ENCODE measurements at regions not wholly inside any gene's neighbourhood (a gene's known extent, or its start where the extent isn't known, plus 50 kb on each side); places are given as distances from the start of the nearest gene placed in this dataset.

GRCh38 chr20:58129721-58130151 lies 98.7 kb downstream of the ANKRD60 start:
- no TSS peak for BruUV-seq (replicated peaks)
- ChIA-PET POLR2A (no interaction called here), RAD21 (ENCODE audit: low non-redundant PET in 1 of 2, low total read pairs in 2 of 2, uncharacterized antibody in 2 of 2, unreplicated experiment in 2 of 2) (no interaction called here), CTCF (interaction anchor here (1.4 kb wide), 1 partner anchor 11 kb away, joined by 3 read pairs; no protein-coding TSS in a partner anchor)
- Histone ChIP-seq H3K79me2 (ENCODE audit: insufficient read depth, low read length) (no peaks in the 10 kb centered on the region), H3K9ac (ENCODE audit: low read length) (no peak overlapping the region), H3K36me3 (ENCODE audit: control insufficient read depth in 1 of 2, insufficient read depth in 2 of 2, low read length in 2 of 2) (no peaks in the 10 kb centered on the region), H3K4me2 (ENCODE audit: low read length) (no peak overlapping the region), H4K20me1 (ENCODE audit: insufficient read depth) (no peaks in the 10 kb centered on the region; the same call in 1 of the 2 replicates), H3K27me3 (ENCODE audit: insufficient read depth, low read length) (peaks cover 74% of the 10 kb centered on the region), H3K27ac (ENCODE audit: low read depth, low read length) (no peak overlapping the region), H3K9me3 (ENCODE audit: control insufficient read depth in 1 of 2, insufficient read depth in 1 of 2, low read depth in 1 of 2, low read length in 2 of 2) (no peaks in the 10 kb centered on the region), H2AFZ (ENCODE audit: low read depth, low read length, poor library complexity, severe bottlenecking) (no peak overlapping the region), H3K4me1 (ENCODE audit: control insufficient read depth in 1 of 2, insufficient read depth in 2 of 2, low read length in 2 of 2) (peaks cover 12 to 16% of the 10 kb centered on the region in 2 experiments), H3K9me2 (ENCODE audit: insufficient read depth) (no peaks in the 10 kb centered on the region), H3K4me3 (replicated peaks in 1 of 2; ENCODE audit: low read depth in 1 of 2, low read length in 2 of 2) (no peak overlapping the region)
- intact Hi-C loops (cut with micrococcal nuclease), result no loop called here
- TF ChIP-seq TCF7L2 (IDR thresholded peaks at IDR 0.05; ENCODE audit: borderline replicate concordance, extremely low read depth, insufficient read depth, insufficient read length) (no peak), ELF1 (IDR thresholded peaks at IDR 0.05; ENCODE audit: borderline replicate concordance, low read depth) (no peak), SRF (IDR thresholded peaks at IDR 0.05; ENCODE audit: low read depth) (no peak), POLR2A (IDR thresholded peaks at IDR 0.05; ENCODE audit: borderline replicate concordance, extremely low read depth, insufficient read depth, insufficient read length) (no peak), CBX3 (IDR thresholded peaks at IDR 0.05; ENCODE audit: low read depth) (no peak), MAX (IDR thresholded peaks at IDR 0.05) (no peak), EZH2 (IDR thresholded peaks at IDR 0.05) (no peak), ATF3 (IDR thresholded peaks at IDR 0.05) (no peak), ZNF274 (IDR thresholded peaks at IDR 0.05; ENCODE audit: low read depth, low read length) (no peak), YY1 (IDR thresholded peaks at IDR 0.05; ENCODE audit: extremely low read depth, insufficient replicate concordance, low read depth, low read length) (no peak), ZBTB33 (IDR thresholded peaks at IDR 0.05; ENCODE audit: extremely low read depth, insufficient replicate concordance, low read length) (no peak), RAD21 (IDR thresholded peaks at IDR 0.05; ENCODE audit: low read depth) (no peak), POLR2AphosphoS5 (IDR thresholded peaks at IDR 0.05; ENCODE audit: low read depth, low read length) (no peak), REST (IDR thresholded peaks at IDR 0.05; ENCODE audit: low read depth) (no peak), FOSL1 (IDR thresholded peaks at IDR 0.05; ENCODE audit: low read depth) (no peak), ZFX (IDR thresholded peaks at IDR 0.05) (no peak), CTCF (IDR thresholded peaks at IDR 0.05 in 2 of 3, conservative IDR thresholded peaks at IDR 0.05 in 1 of 3; ENCODE audit: borderline replicate concordance in 1 of 3, insufficient read depth in 1 of 3, low read depth in 2 of 3, low read length in 2 of 3) (no peak)
- ATAC-seq (no peak), DNase-seq (ENCODE audit: low read depth, low spot score) (no peak)

Measured in HCT116 (cell line).